Effector CD4-positive, alpha-beta T cell (primary cell): ENCODE measurements at regions not wholly inside any gene's neighbourhood (a gene's known extent, or its start where the extent isn't known, plus 50 kb on each side); places are given as distances from the start of the nearest gene placed in this dataset.

Experiments
- DNase-seq: peaks from one replicate; pipeline ENCODE4 v3.0.0-alpha.2; 2020

DNA sequence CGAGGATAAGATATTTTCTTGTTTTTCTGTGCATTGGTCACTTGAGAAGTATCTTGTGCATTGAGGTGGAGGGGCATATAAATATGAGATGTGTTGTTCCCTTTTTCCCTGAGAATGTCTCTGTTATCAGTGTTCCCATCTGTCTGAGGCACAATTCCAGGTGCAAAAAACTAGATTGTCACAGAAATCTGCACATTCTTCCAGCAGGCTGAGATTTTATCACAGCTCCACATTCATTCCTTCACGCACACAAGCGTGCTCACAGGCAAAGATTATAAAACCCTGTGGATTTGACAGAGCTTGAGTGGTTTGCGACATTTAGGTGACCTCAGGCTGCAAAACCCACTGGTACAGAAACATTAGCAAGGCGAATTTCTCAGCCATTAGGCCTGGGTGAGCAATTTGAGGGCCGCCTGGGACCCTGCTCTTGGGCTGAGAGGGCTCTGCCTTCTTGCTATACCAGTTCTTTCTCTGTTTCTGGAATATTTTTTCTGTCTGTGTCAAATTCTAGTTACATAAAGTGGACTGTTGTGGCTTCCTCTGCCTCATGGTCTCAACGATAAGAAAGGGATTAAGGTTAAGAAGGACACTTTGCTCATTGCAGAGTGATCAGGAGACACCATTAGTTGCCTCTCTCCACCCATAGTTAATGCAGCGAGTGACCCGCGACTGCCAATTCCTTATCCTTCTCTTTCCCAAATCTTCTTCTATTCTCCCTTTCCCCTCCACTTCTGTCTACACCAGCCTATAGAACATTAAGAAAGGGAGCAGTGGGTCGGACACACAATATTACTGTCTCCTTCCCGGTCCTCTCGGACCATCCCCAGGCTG lies 86.7 kb upstream of the C1QTNF7 start:
- DNase-seq: no peak

DNA sequence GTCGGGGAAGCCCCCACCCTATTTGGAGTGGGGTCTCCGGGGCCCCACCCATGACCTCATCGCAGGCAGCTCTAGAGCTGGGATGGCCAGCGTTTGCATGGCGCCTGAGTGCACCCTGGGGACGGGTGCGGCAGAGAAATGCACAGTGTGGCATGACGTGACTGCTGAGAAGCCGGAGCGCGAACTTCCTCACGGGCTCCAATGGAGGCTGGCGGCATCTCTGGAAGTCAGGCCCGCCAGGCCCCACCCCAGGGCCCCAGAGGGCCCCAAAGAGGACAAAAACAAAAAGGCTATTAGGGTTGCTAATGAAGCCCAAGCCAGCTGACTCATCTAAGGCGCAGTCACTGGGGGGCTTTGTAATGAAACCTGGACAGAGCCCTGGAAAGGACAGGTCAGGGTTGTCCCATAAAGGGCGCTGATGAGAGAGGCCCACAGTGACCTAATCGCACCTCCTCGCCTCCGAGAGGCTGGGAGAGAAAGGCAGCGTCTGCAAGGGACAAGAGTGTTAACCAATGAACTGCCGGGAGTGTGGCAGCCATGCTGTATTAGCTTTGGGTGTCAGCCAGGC lies 86.0 kb upstream of the C1QTNF7 start:
- no peak for DNase-seq

DNA sequence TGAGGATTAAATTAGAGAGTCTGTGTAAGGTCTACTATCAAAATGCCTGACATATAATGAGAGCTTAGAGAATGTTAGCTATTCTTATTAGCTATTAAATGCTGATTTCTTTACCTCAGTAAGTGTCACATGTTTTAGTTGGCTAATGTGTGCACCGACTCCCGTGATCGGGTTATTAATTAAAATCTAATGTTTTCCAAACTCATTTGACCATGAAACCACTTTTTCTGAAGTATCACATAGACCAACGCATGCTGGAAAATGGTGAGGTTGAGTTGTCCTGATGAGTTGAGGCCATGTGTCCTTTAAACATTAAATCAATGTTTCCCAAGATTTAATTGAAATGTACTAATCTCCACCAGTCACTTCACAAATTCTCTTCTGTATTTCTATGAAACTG lies 84.8 kb upstream of the C1QTNF7 start:
- no peak for DNase-seq

DNA sequence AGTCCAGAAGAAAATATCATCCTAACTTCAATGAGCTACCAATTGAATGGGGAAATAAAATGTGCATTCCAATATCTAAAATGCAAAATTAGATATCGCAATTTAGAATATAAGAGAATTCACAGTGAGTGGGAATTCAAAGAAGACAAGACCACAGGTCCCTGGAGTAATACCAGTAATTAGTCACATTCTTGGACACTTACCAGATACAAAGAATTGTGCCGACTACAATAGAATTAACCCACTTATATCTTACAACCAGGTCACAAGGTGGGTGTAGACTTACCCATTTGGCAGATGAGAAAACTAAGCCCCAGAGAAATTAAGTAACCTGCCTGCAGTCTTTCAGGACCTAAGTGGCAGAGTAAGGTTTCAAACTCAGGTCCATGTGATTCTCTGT lies 84.3 kb upstream of the C1QTNF7 start:
- DNase-seq: no peak

DNA sequence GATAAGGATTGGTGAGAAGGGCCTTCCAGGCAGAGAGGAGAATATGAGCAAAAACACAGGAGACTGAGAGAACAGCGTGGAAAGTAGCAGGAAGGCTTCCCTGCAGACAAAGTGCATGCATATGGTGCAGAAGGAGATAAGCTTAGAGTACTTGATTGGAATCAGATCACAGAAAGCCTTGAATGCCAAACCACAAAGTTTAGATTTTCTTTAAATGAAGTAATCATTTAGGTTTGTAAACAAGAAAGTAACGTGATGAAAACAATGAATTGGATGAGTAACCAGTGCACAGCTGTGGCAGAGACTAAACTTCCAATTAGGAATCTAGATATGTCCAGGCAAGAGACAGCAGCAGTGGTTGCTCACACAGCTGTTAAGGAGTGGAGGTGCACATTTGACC lies 83.8 kb upstream of the C1QTNF7 start:
- DNase-seq: no peak

DNA sequence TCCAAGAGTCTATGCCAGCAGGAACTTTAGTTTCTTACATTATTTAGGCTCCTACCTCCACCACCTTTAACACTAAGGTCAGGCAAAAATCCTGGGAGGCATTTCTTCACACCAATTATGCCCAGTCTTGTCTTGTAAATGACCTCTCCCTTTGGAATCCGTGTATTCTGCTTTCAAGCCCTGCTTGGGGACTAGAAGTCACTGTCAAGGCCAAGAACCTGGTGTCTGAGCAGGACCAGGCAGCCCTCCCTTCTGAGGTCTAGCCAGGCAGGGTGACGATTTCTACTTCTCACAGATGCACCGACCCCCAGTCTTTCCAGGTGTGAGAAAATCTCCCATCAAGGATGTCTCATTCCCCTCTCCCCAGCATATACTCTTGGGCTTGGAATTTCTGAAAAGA lies 82.7 kb upstream of the C1QTNF7 start:
- DNase-seq: no peak

DNA sequence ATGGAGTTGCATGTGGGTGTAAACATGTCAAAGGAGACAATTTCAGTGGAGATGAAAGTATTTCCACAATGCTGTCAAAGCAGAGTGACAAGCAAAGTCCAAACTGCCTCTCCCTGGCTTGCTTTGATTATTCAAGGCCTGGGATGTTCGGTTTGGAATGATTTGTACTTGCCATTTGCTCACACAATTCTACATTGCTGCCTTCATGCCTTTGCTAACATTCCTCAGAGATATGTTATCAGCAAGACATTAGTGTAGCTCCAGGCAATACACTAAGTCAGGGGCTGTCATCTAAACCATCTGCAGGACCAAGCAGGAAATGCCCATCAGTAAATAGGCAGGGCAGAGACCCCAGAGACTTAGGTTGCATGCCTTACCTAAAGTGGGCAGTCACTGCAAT lies 79.6 kb upstream of the C1QTNF7 start:
- no peak for DNase-seq

DNA sequence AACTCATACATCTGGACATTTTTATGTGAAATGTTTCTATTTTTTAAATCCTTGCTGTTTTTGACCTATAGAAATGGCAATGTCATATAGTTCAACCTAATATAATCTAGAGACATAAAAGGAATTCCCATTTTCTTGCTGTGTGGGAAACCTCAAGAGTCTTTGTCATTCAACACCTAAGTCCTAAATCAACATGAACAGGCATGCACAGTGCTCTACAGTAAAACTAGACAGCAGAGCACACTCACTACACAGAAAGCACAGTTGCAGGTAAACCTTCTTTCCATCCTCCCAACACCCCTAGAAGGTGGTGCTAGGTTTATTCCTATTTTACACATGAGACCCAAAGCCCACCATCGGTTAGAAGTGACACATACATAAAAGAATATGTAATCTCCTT lies 79.1 kb upstream of the C1QTNF7 start:
- no peak for DNase-seq

DNA sequence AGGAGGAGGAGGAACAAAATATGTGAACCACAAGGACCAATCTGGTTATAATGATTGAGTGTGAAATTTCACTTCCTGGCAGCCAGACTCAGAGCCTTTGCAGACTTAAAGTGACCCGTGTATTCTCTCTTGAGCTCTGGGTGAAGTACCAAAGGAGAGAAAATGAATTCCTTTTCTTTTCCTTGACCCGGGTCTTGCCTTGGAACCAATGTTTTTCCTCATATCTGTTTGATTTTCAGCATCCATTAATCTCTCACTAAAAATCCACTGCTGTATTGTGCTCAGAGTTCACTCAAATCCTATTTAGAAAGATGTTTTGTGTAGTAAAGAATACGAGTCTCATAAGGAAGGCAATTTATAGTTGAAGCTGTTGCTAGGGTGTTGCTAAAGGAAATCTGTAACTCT lies 78.3 kb upstream of the C1QTNF7 start:
- no peak for DNase-seq

DNA sequence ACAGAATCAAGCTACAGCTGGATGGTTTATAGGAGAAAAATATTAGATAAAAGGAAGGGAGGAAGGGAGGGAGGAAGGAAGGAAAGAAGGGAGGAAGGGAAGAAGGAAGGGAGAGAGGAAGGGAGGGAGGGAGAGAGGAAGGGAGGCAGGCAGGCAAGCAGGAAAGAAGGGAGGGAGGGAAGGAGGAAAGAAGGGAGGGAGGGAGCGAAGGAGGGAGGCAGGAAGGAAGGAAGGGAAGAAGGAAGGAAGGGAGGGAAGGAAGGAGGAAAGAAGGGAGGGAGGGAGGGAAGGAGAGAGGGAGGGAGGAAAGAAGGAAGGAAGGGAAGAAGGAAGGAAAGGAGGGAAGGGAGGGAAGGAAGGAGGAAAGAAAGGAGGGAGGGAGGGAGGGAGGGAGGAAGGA lies 77.9 kb upstream of the C1QTNF7 start:
- DNase-seq: no peak

DNA sequence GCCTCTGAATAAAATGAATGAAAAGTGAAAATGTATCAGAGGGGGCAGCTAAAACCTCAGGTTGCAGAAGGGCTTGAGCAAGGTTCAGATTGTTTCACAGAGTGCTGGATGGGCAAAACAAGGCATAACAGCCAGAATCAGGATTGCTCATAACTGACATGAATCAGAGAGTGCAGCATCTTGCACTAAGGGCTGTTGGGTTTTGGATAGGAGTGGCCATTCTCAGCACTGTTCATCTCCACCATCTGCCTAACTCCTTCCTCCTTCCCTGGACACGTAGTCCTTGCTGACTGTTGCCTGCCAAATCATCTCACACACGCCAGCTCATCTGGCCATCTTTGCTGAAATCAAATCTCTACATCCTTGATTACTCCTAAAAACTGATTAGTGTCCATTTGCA lies 75.3 kb upstream of the C1QTNF7 start:
- no peak for DNase-seq

DNA sequence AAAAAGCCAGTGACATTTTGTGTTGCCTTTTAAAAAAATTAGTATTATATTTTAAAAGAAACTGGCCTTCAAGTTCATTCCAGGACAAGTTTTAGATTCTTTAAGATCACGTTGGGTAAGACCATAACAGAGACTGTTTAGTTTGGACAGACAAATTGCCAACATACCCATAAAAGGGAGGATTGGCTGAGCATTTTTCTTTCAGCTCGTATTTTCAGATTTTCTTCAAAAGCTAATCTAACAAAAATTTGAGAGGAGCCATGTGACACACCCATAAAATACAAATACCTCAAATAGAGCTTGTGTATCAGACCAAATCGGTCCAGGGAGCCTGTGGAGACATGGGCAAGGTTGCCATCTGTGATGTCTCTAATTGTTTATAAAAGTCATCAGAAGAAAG lies 74.6 kb upstream of the C1QTNF7 start:
- DNase-seq: no peak

DNA sequence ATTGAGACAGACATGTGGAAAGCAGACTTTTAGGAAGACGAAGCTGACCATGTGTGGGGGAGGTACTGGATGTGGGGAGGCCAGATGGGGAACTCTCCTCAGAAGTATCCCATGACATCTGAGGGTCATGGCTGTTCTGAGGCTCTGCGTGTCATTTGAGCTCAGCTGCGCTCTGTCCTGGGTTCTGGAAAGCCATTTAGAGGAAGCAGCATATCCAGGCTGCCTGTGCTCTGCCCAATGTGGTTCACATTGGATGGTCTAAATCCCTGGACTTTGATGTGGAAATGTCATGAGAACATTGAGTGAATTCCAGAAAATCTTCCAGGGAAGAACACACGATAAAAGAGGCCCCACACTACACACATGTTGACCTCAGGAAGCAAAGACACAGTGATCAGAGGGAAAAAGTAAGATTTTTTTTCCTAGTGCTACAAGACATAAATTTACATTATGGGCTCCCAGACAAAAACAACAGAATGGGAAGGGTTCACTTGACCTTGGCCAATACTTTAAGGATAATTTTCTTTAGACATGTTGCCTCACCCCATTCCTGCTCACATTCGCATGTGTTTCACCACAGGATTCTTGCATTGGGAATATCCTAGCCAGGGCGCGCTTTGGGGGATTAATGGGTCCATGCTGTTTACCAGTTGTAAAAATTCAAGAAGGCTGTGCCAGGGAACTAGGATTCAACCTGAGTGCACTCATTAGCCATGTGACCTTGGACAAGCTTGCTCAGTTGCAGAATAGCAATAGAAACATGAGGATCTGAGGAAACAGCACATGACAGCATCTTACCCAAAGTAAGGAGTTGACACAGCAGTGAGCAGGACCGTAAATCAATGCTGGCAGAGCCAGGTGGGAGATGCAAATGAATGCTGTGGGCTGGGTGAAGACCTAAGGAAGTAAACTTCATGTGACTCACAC lies 73.2 kb upstream of the C1QTNF7 start:
- no peak for DNase-seq

DNA sequence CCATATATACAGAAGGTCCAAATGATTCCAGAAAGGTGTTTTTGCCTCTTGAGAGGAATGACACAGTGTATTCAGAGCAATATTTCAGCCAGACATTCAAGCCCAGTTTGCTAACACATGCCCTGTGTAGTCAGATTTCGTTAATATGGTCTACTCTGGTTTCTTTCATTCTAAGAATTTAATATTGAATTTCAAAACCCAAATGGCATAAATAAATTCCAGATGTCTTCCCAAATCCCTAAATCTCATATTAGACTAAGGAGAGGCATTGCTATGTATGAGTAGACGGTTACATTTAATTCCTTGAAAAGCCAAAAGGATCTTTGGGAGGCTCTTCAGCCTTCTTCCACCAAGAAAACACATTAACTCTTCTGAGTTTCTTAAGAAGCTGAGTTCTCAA lies 66.3 kb upstream of the C1QTNF7 start:
- DNase-seq: no peak

DNA sequence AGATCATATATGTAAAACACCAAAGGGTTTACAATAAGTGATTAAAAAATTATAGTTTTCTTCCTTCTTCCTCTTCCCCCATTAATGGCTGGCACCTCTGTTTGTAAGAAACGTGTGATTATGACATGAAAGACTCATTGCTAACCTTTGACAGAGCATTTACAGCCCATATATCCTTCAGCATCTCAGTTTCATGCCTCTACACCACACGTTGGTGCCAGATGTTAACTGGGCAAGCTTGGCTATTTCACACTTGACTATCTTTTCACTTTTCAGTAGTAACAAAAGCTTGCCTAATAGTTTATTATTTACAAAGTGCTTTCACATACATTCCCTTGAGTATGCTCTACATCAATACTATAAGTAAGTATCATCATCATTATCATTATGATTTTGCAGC lies 65.3 kb upstream of the C1QTNF7 start:
- DNase-seq: no peak

DNA sequence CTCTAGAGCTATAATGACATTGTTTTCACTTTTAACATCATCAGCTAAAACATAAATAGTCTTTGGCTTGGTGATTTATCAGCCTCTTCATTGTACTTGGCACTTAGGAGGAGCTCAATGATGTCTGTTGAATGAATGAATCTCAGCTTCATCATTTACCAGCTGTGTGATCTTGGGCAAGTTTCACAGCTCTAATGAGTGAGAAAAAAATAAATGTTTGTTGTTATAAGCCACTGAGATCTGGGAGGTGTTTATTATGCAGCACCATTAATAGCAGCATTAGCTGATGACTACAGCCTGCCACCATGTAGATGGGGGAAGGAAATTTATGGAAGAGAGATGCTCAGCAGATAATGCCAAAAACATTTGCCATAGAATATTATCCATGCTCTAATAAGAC lies 63.6 kb upstream of the C1QTNF7 start:
- no peak for DNase-seq

DNA sequence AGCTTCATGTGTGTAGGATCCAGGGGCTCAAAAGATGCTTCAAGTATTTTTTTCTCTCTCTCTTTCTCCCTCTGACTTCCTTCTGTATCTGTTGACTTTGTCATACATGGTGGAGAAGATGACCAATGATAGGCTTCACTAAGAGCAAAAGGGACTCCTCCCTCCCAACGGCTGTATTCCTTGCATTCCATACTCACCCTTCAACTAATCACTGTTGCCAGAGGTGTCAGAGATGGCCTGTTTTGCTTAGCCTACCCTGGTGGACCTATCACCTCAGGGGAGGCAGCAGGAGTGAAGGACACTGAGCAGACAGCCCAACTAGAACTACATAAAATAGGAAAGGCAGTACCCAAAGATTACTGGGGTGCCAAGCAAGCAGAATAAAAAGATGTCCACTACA lies 62.2 kb upstream of the C1QTNF7 start:
- DNase-seq: no peak

DNA sequence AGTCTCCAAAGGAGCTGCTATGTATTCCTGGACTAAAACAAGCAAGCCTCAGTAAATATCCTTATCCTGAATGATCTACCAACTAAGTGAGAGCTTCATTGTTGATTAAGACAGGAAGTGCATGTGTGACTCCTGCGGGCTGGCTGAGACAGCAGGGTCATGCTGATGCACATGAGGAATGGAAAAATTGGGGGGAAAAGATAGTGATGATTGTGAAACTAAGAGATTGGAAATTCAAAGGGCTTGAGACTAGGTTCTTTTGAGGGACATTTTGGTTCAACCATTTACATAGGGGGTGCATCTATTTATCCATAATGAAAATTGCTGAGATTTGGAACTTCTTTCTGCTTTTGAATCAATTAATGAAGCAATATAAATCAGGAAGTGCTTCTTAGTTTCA lies 61.1 kb upstream of the C1QTNF7 start:
- DNase-seq: no peak

DNA sequence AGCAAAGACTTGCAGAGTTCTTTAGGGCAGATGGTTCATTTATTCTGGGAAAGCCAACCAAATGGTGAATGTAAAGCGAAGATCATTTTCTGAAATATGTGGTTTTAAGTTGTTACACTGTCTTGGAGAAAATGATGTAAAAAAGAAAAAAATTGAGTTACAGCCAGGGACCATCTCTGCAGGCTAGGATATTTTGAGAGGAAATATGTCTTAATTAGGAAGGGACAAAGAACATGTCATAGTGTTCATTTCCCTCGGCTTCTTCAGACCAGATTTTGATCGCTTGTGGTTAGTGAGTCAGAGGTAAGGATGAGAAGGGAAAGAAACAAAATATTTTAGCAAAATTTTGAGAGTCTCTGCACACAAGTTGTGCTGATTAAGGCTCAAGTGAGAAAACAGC lies 59.0 kb upstream of the C1QTNF7 start:
- DNase-seq: no peak

DNA sequence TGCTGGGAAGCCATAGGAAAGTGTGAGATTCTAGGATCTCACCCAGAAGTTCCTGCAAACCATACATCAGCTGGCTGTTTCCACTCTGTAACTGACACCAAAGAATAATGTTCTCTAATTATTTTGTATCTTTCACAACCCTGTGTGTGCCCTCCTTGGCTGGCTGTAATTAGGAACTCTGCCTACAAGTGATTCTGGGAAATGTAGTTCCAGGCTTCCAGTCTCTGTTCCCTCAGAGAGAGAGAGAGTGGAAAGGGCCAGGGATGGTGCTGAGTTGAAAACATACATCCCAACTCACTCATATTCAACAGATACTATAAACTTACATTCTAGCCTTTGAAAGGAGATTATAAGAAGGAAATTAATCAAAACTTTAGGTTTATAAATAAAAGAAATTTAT lies 57.5 kb upstream of the C1QTNF7 start:
- no peak for DNase-seq

DNA sequence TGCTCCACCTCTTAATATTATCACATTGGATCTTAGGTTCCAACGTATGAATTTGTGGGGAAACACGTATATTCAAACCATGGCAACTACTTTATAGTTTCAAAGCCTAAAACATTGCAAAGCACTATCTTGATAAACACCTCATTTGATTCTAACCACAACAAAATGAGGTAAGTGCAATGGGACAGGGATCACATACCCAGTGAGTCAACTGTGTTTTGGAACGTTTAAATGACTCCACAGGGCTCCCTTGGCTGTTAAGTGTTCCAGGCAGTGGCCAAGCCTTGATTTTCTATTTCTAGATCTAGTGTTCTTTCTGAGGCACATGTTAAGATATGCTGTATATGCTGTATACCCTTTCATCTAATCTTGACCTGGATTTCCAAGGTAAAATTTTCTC lies 54.5 kb upstream of the C1QTNF7 start:
- no peak for DNase-seq

DNA sequence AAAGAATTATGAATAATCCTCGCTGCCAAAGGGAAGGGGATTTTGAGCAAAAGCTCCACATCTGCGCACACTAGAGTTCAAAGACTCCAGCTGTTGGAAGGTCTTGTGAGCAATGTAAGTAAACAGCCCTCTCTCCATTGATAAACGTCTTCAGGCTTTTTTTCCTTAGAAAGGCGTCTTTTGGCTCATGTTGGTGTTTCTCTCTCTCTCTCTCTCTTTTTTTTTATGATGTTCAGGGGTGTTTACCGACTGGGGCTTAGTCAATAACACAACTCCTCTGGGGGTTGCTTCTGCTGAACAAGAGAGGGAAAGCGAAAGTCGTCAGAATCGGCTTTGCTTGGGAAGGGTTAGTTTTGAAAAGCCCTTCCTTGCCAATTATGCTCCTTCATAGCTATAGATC lies 53.2 kb upstream of the C1QTNF7 start:
- DNase-seq: no peak

DNA sequence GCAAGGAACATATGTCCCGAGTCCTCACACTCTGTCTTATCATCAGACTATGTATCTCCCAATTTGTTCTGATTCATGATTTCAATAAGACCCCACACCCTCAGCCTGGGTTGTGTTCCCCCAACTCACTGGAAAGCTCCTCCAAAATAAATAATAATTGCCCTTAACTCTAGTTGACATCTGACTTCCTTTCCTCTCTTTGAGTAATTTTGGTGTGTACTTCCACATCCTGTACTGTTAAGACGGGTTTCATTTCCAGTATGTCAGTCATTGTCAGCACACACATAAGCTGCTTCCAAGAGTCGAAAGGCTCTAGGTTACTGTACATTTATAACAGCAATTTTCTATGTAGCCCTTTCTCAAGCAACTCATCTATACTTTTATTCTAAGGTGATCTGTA lies 52.2 kb upstream of the C1QTNF7 start:
- DNase-seq: no peak

DNA sequence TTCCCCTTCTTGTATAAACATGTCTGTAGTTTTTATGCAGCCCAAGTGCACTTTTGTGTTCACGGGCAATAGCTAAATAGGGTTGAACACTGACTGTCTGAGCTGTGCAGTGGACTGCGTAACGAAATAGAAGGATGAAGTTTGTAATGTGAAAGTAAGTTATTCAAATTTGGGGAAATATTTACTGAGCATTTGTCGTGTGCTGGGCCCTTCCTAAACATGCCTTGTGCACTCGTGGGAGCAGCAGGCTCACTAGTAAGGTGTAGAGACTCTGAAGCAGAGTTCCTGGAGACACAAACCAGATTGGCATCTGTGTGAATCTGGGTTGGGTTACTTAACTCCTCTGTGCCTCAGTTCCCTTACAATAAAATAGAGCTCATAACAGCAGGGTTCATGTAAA lies 51.7 kb upstream of the C1QTNF7 start:
- DNase-seq: no peak
